IPS DF 6.9 (cell line): ENCODE measurements at regions not wholly inside any gene's neighbourhood (a gene's known extent, or its start where the extent isn't known, plus 50 kb on each side); places are given as distances from the start of the nearest gene placed in this dataset.

Experiments used
- DNase-seq: peaks from one replicate; pipeline ENCODE4 v3.0.0-alpha.2; 2013; ENCODE audit warnings: low read depth, low spot score
- H3K27ac ChIP-seq: one replicate; pipeline ENCODE4 v1.5.1; 2013; ENCODE audit warnings: low read length, control low read depth
- H3K27me3 ChIP-seq: 2 replicates; pipeline ENCODE4 v1.6.1; 2013; ENCODE audit warnings: mild to moderate bottlenecking, low read length; ENCODE audit not compliant: control insufficient read depth, insufficient read depth
- H3K36me3 ChIP-seq: 2 replicates; pipeline ENCODE4 v1.6.1; 2013; ENCODE audit warnings: low read length; ENCODE audit not compliant: control insufficient read depth, insufficient read depth
- H3K4me1 ChIP-seq: 2 replicates; pipeline ENCODE4 v1.6.1; 2013; ENCODE audit warnings: low read length; ENCODE audit not compliant: control insufficient read depth, insufficient read depth
- H3K4me3 ChIP-seq: 2 replicates; pipeline ENCODE4 v1.5.1; 2013; ENCODE audit warnings: mild to moderate bottlenecking, low read length
- H3K9me3 ChIP-seq: 2 replicates; pipeline ENCODE4 v1.6.1; 2013; ENCODE audit warnings: low read length, inconsistent platforms; ENCODE audit not compliant: control insufficient read depth, insufficient read depth
- WGBS: extraction: QIAGEN DNeasy Blood & Tissue Kit; methylation state at CpG from one replicate; pipeline ENCODE4 v1.1.7; 2013; ENCODE audit warnings: mixed read lengths, missing lambda C conversion rate; ENCODE audit not compliant: insufficient read length, insufficient coverage; 5-methylcytosine and 5-hydroxymethylcytosine counted together

GRCh38 chr9:29332789-29333188, 1759.5 kb upstream of the C9orf72 start:
- H3K27ac ChIP-seq, result no peak overlapping the region
- H3K4me1 ChIP-seq, result peaks cover 2% of the 10 kb centered on the region; the same call in 1 of the 2 replicates
- H3K9me3 ChIP-seq, result no peaks in the 10 kb centered on the region
- no CpG with 5 or more reads among the region's 2 CpGs for WGBS
- H3K4me3 ChIP-seq, result no peak overlapping the region
- no peak for DNase-seq
- H3K36me3 ChIP-seq, result no peaks in the 10 kb centered on the region
- H3K27me3 ChIP-seq, result no peaks in the 10 kb centered on the region

GRCh38 chr9:29336281-29336680, 1763.0 kb upstream of the C9orf72 start:
- no peak for DNase-seq
- H3K27ac ChIP-seq, result no peak overlapping the region
- H3K4me1 ChIP-seq, result no peaks in the 10 kb centered on the region
- WGBS, result no CpG with 5 or more reads among the region's 3 CpGs
- H3K36me3 ChIP-seq, result no peaks in the 10 kb centered on the region
- no peak overlapping the region for H3K4me3 ChIP-seq
- H3K27me3 ChIP-seq, result no peaks in the 10 kb centered on the region
- no peaks in the 10 kb centered on the region for H3K9me3 ChIP-seq

GRCh38 chr9:29339387-29339786, 1766.1 kb upstream of the C9orf72 start:
- Histone ChIP-seq H3K9me3 (no peaks in the 10 kb centered on the region), H3K4me3 (no peak overlapping the region), H3K4me1 (no peaks in the 10 kb centered on the region), H3K27me3 (no peaks in the 10 kb centered on the region), H3K36me3 (no peaks in the 10 kb centered on the region), H3K27ac (no peak overlapping the region)
- no CpG with 5 or more reads among the region's 2 CpGs for WGBS
- no peak for DNase-seq

- no peak overlapping the region for H3K4me3 ChIP-seq
- no peak overlapping the region for H3K27ac ChIP-seq
- no peaks in the 10 kb centered on the region for H3K27me3 ChIP-seq
- no peaks in the 10 kb centered on the region for H3K4me1 ChIP-seq
- no peak for DNase-seq
- WGBS, result no CpG with 5 or more reads among the region's 1 CpG
- H3K9me3 ChIP-seq, result no peaks in the 10 kb centered on the region
- H3K36me3 ChIP-seq, result no peaks in the 10 kb centered on the region
Measured at GRCh38 chr9:29348999-29349398, 1775.7 kb upstream of the C9orf72 start.

- no peaks in the 10 kb centered on the region for H3K27me3 ChIP-seq
- H3K9me3 ChIP-seq, result no peaks in the 10 kb centered on the region
- WGBS, result no CpG with 5 or more reads among the region's 1 CpG
- no peak overlapping the region for H3K4me3 ChIP-seq
- no peak overlapping the region for H3K27ac ChIP-seq
- DNase-seq, result no peak
- H3K36me3 ChIP-seq, result no peaks in the 10 kb centered on the region
- H3K4me1 ChIP-seq, result no peaks in the 10 kb centered on the region
Measured at GRCh38 chr9:29389421-29389820, 1816.1 kb upstream of the C9orf72 start.

- WGBS, result no CpG with 5 or more reads among the region's 1 CpG
- H3K27me3 ChIP-seq, result no peaks in the 10 kb centered on the region
- no peaks in the 10 kb centered on the region for H3K36me3 ChIP-seq
- H3K27ac ChIP-seq, result no peak overlapping the region
- DNase-seq, result no peak
- H3K4me3 ChIP-seq, result no peak overlapping the region
- H3K4me1 ChIP-seq, result no peaks in the 10 kb centered on the region
- no peaks in the 10 kb centered on the region for H3K9me3 ChIP-seq
Measured at GRCh38 chr9:29390859-29391258, 1817.6 kb upstream of the C9orf72 start.

GRCh38 chr9:29393064-29393463, 1819.8 kb upstream of the C9orf72 start:
- no peaks in the 10 kb centered on the region for H3K27me3 ChIP-seq
- no peaks in the 10 kb centered on the region for H3K9me3 ChIP-seq
- H3K36me3 ChIP-seq, result no peaks in the 10 kb centered on the region
- no peak for DNase-seq
- no peak overlapping the region for H3K4me3 ChIP-seq
- H3K27ac ChIP-seq, result no peak overlapping the region
- WGBS, result no CpG with 5 or more reads among the region's 2 CpGs
- no peaks in the 10 kb centered on the region for H3K4me1 ChIP-seq

GRCh38 chr9:29394855-29395254, 1821.6 kb upstream of the C9orf72 start:
- Histone ChIP-seq H3K27ac (no peak overlapping the region), H3K27me3 (no peaks in the 10 kb centered on the region), H3K36me3 (no peaks in the 10 kb centered on the region), H3K4me1 (no peaks in the 10 kb centered on the region), H3K4me3 (no peak overlapping the region), H3K9me3 (no peaks in the 10 kb centered on the region)
- DNase-seq, result no peak
- no CpG with 5 or more reads among the region's 1 CpG for WGBS

GRCh38 chr9:29397148-29397547, 1823.9 kb upstream of the C9orf72 start:
- DNase-seq, result no peak
- Histone ChIP-seq H3K9me3 (no peaks in the 10 kb centered on the region), H3K4me1 (no peaks in the 10 kb centered on the region), H3K4me3 (no peak overlapping the region), H3K27me3 (no peaks in the 10 kb centered on the region), H3K36me3 (no peaks in the 10 kb centered on the region), H3K27ac (no peak overlapping the region)
- no CpG with 5 or more reads among the region's 3 CpGs for WGBS

GRCh38 chr9:29416204-29416603, 1842.9 kb upstream of the C9orf72 start:
- no CpG with 5 or more reads among the region's 2 CpGs for WGBS
- DNase-seq, result no peak
- H3K36me3 ChIP-seq, result no peaks in the 10 kb centered on the region
- no peaks in the 10 kb centered on the region for H3K9me3 ChIP-seq
- H3K27me3 ChIP-seq, result no peaks in the 10 kb centered on the region
- no peaks in the 10 kb centered on the region; the same call in 1 of the 2 replicates for H3K4me1 ChIP-seq
- H3K4me3 ChIP-seq, result no peak overlapping the region
- no peak overlapping the region for H3K27ac ChIP-seq

- Histone ChIP-seq H3K36me3 (no peaks in the 10 kb centered on the region), H3K4me1 (no peaks in the 10 kb centered on the region), H3K27ac (no peak overlapping the region), H3K9me3 (no peaks in the 10 kb centered on the region), H3K4me3 (no peak overlapping the region), H3K27me3 (no peaks in the 10 kb centered on the region)
- WGBS, result no CpG with 5 or more reads among the region's 3 CpGs
- no peak for DNase-seq
Measured at GRCh38 chr9:29422438-29422837, 1849.2 kb upstream of the C9orf72 start.
